ENCODE measurements at regions not wholly inside any gene's neighbourhood (a gene's known extent, or its start where the extent isn't known, plus 50 kb on each side); places are given as distances from the start of the nearest gene placed in this dataset.

- Mint-ChIP-seq H3K4me3 (no peak overlapping the region), H3K27ac (no peak overlapping the region), H3K4me1 (peaks cover 9% of the 10 kb centered on the region), H3K27me3 (ENCODE audit: low read depth in 3 of 3) (peaks cover 0 to 4% (median 0%) of the 10 kb centered on the region in 3 donors), H3K36me3 (peaks cover 0 to 4% of the 10 kb centered on the region in 2 donors), H3K9me3 (no peaks in the 10 kb centered on the region)
- Histone ChIP-seq H3K4me3 (replicated peaks in 1 of 3; ENCODE audit: low read depth in 2 of 3, low read length in 3 of 3) (no peak overlapping the region), H3K27me3 (ENCODE audit: control insufficient read depth in 2 of 2, insufficient read depth in 2 of 2, low read length in 2 of 2) (no peaks in the 10 kb centered on the region), H3K79me2 (ENCODE audit: insufficient read depth, low read length) (no peaks in the 10 kb centered on the region), H3K4me2 (replicated peaks; ENCODE audit: extremely low read depth, low read length, poor library complexity, severe bottlenecking) (no peak overlapping the region), H2AFZ (ENCODE audit: insufficient read depth, low read depth, low read length, poor library complexity, severe bottlenecking) (no peak overlapping the region), H3K4me1 (ENCODE audit: control insufficient read depth in 1 of 2, insufficient read depth in 2 of 2, low read length in 2 of 2) (peaks cover 4 to 9% of the 10 kb centered on the region in 2 donors), H3K9ac (ENCODE audit: insufficient read depth, low read length, poor library complexity, severe bottlenecking) (no peak overlapping the region), H3K27ac (ENCODE audit: low read depth in 1 of 2, low read length in 2 of 2) (no peak overlapping the region), H4K20me1 (ENCODE audit: insufficient read depth, low read length) (no peaks in the 10 kb centered on the region), H3K36me3 (replicated peaks in 1 of 2; ENCODE audit: control insufficient read depth in 1 of 2, insufficient read depth in 2 of 2, low read length in 2 of 2) (no peaks in the 10 kb centered on the region), H3K9me3 (replicated peaks in 1 of 2; ENCODE audit: control insufficient read depth in 1 of 2, insufficient read depth in 1 of 2, low read length in 2 of 2) (no peaks in the 10 kb centered on the region)
- WGBS (ENCODE audit: insufficient coverage), result 90% methylated on average over 4 of the region's 4 CpGs
- TF ChIP-seq CTCF (IDR thresholded peaks at IDR 0.05), result no peak
- DNase-seq, result peak; percentile 54 to 79 (median 57)
- intact Hi-C loops (cut with micrococcal nuclease), result loop anchor here in 1 of 2 donors (5.0 kb wide), 1 partner anchor 91 kb away; no protein-coding TSS in a partner anchor
Measured at GRCh38 chr7:106371629-106372028, 86.8 kb upstream of the NAMPT start.

- no peaks in the 10 kb centered on the region for H3K27me3 ChIP-seq (ENCODE audit: control insufficient read depth in 2 of 2, insufficient read depth in 2 of 2, low read length in 2 of 2)
- no peak for DNase-seq
- no peak overlapping the region for H3K27ac ChIP-seq (ENCODE audit: low read depth in 1 of 2, low read length in 2 of 2)
- peaks cover 0 to 4% (median 3%) of the 10 kb centered on the region in 3 donors for H3K27me3 Mint-ChIP-seq (ENCODE audit: low read depth in 3 of 3)
- H3K4me2 ChIP-seq (replicated peaks; ENCODE audit: extremely low read depth, low read length, poor library complexity, severe bottlenecking), result no peak overlapping the region
- H3K36me3 Mint-ChIP-seq, result peaks cover 0 to 4% of the 10 kb centered on the region in 2 donors
- H3K27ac Mint-ChIP-seq, result no peak overlapping the region
- H4K20me1 ChIP-seq (ENCODE audit: insufficient read depth, low read length), result no peaks in the 10 kb centered on the region
- H3K4me1 Mint-ChIP-seq, result peaks cover 19% of the 10 kb centered on the region
- no peaks in the 10 kb centered on the region for H3K79me2 ChIP-seq (ENCODE audit: insufficient read depth, low read length)
- 98% methylated on average over 5 of the region's 10 CpGs for WGBS (ENCODE audit: insufficient coverage)
- H3K9me3 ChIP-seq (replicated peaks in 1 of 2; ENCODE audit: control insufficient read depth in 1 of 2, insufficient read depth in 1 of 2, low read length in 2 of 2), result no peaks in the 10 kb centered on the region
- no peaks in the 10 kb centered on the region for H3K36me3 ChIP-seq (replicated peaks in 1 of 2; ENCODE audit: control insufficient read depth in 1 of 2, insufficient read depth in 2 of 2, low read length in 2 of 2)
- H3K9me3 Mint-ChIP-seq, result no peaks in the 10 kb centered on the region
- intact Hi-C loops (cut with micrococcal nuclease), result loop anchor here in 1 of 2 donors (5.0 kb wide), 1 partner anchor 92 kb away; no protein-coding TSS in a partner anchor
- TF ChIP-seq CTCF (IDR thresholded peaks at IDR 0.05), result no peak
- H3K4me3 ChIP-seq (replicated peaks in 1 of 3; ENCODE audit: low read depth in 2 of 3, low read length in 3 of 3), result no peak overlapping the region
- peaks cover 11 to 16% of the 10 kb centered on the region in 2 donors for H3K4me1 ChIP-seq (ENCODE audit: control insufficient read depth in 1 of 2, insufficient read depth in 2 of 2, low read length in 2 of 2)
- H3K4me3 Mint-ChIP-seq, result peak overlapping the region in 1 of 2 donors; percentile 26
- H3K9ac ChIP-seq (ENCODE audit: insufficient read depth, low read length, poor library complexity, severe bottlenecking), result no peak overlapping the region
- no peak overlapping the region for H2AFZ ChIP-seq (ENCODE audit: insufficient read depth, low read depth, low read length, poor library complexity, severe bottlenecking)
Measured at GRCh38 chr7:106370542-106370941, 85.8 kb upstream of the NAMPT start.
